ENCODE measurements at regions not wholly inside any gene's neighbourhood (a gene's known extent, or its start where the extent isn't known, plus 50 kb on each side); places are given as distances from the start of the nearest gene placed in this dataset.

DNA sequence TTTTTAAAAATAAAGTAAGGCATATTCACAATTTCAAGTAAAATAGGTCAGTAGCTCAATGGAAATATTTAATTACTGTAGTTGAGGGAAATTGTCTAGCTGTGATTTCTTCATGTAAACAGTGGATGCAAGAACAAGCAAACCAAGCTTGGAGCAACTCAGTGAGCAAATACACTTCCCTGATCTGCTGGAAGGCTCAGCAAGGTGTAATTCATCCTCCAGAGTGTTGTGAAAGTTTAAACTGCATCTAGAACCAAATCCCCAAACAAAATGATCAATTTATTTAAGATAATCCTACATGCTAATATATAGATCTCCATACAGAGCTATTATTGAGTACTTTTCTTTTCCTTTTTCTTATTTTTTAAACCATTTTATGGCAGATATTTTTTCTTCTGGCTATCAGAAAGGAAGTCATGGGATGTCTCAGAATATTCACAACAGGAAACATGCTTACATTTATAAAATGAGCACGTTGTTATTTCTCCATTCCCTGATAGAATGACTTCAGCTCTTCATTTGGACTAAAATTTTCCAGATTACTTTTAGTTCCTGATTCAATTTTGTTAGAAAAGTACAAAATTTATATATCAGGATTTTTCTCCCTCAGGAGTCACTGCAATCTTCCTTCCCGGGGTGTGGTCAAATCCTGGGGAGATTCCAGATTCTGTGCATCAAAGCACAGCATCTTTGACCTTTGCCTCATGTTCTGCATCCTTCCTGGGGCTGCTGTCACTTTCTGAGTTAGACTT, 219.2 kb upstream of the ELL2 start:
- TF ChIP-seq, protein P1, sequence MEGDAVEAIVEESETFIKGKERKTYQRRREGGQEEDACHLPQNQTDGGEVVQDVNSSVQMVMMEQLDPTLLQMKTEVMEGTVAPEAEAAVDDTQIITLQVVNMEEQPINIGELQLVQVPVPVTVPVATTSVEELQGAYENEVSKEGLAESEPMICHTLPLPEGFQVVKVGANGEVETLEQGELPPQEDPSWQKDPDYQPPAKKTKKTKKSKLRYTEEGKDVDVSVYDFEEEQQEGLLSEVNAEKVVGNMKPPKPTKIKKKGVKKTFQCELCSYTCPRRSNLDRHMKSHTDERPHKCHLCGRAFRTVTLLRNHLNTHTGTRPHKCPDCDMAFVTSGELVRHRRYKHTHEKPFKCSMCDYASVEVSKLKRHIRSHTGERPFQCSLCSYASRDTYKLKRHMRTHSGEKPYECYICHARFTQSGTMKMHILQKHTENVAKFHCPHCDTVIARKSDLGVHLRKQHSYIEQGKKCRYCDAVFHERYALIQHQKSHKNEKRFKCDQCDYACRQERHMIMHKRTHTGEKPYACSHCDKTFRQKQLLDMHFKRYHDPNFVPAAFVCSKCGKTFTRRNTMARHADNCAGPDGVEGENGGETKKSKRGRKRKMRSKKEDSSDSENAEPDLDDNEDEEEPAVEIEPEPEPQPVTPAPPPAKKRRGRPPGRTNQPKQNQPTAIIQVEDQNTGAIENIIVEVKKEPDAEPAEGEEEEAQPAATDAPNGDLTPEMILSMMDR (IDR thresholded peaks at IDR 0.05), result no peak
- DNase-seq (ENCODE audit: low spot score), result no peak
- Mint-ChIP-seq H3K9me3 (ENCODE audit: low read depth) (peaks cover 16% of the 10 kb centered on the region), H3K4me1 (ENCODE audit: low read depth) (peaks cover 24% of the 10 kb centered on the region), H3K36me3 (ENCODE audit: low read depth) (peaks cover 5% of the 10 kb centered on the region), H3K27me3 (ENCODE audit: low read depth) (no peaks in the 10 kb centered on the region), H3K27ac (ENCODE audit: unreplicated experiment) (no peak overlapping the region), H3K4me3 (ENCODE audit: unreplicated experiment) (no peak overlapping the region)

DNA sequence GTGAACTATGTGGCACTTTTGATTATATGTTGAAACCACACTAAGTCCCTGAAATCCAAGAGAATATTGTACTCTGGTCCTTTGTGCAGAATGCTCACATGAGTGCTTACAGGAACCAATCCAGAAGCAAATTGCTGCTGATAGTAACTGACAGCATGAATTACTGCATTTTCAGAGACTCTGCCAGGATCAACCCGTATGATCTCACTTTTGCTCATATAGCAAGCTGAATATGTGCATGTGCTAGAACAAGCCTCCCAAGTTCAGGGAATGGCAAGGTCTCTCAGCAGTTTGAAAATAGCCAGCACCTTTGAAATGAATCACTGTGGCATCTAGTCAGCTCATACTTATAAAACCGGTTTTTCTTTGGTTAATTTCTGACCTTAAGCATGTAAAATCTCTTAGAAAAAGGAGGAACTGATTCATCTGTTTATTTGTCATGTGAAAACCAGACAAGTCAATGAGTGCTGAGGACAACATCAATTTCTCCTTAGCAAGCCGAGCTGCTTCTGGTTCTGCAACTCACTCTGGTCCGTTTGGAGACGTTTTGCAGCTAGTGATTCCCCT, 215.7 kb upstream of the ELL2 start:
- no peak for DNase-seq (ENCODE audit: low spot score)
- Mint-ChIP-seq H3K27ac (ENCODE audit: unreplicated experiment) (no peak overlapping the region), H3K36me3 (ENCODE audit: low read depth) (no peaks in the 10 kb centered on the region), H3K9me3 (ENCODE audit: low read depth) (no peaks in the 10 kb centered on the region), H3K27me3 (ENCODE audit: low read depth) (no peaks in the 10 kb centered on the region), H3K4me3 (ENCODE audit: unreplicated experiment) (no peak overlapping the region), H3K4me1 (ENCODE audit: low read depth) (peaks cover 39% of the 10 kb centered on the region)
- TF ChIP-seq, protein P1 (IDR thresholded peaks at IDR 0.05), result no peak

DNA sequence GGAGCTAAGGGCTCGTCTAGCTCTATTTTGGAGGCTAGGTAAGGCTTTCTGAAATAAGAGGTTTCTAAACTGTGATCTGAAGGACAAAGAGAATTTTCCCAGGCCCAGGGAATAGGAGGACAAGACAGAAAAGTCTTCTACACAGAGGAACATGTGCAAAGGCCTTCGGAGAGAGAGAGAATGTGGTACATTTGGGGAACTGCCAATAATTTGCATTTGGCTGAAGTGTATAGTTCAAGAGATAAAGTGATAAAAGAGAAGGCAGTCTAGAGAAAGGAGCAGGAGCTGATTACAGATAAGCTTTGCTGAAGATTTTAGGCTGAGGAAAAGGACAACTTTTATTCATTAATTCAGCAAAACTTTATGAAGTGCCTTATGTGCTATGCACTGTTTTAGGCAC, 214.4 kb upstream of the ELL2 start:
- TF ChIP-seq, protein P1 (IDR thresholded peaks at IDR 0.05), result no peak

DNA sequence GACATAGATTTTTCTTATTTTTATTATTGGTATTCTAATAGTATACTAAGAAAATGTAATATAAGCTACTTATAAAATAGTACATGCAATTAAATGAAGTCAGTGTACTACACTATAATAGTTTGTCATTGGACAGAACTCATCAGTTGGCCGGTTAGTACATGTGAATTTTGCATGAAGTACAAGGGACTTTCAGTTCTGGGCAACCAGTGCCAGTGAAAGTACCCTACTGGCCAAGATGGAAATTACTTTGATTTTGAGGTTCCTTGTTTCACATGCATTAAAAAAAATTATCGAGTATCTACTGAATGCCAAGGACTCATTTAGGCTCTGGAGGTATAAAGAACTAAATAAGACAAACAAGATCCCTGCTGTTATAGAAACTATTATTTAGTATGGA, 213.4 kb upstream of the ELL2 start:
- H3K4me3 Mint-ChIP-seq (ENCODE audit: unreplicated experiment), result no peak overlapping the region
- H3K27me3 Mint-ChIP-seq (ENCODE audit: low read depth), result no peaks in the 10 kb centered on the region
- H3K4me1 Mint-ChIP-seq (ENCODE audit: low read depth), result peaks cover 42% of the 10 kb centered on the region
- no peaks in the 10 kb centered on the region for H3K36me3 Mint-ChIP-seq (ENCODE audit: low read depth)
- no peak overlapping the region for H3K27ac Mint-ChIP-seq (ENCODE audit: unreplicated experiment)
- TF ChIP-seq, protein P1 (IDR thresholded peaks at IDR 0.05), result peak; percentile 57
- no peak for DNase-seq (ENCODE audit: low spot score)
- H3K9me3 Mint-ChIP-seq (ENCODE audit: low read depth), result no peaks in the 10 kb centered on the region

More for the DNA sequence above, 214.4 kb upstream of the ELL2 start:
- Mint-ChIP-seq H3K9me3 (ENCODE audit: low read depth) (no peaks in the 10 kb centered on the region), H3K27ac (ENCODE audit: unreplicated experiment) (peak overlapping the region; percentile 19), H3K27me3 (ENCODE audit: low read depth) (no peaks in the 10 kb centered on the region), H3K4me1 (ENCODE audit: low read depth) (peaks cover 46% of the 10 kb centered on the region), H3K4me3 (ENCODE audit: unreplicated experiment) (no peak overlapping the region), H3K36me3 (ENCODE audit: low read depth) (no peaks in the 10 kb centered on the region)
- no peak for DNase-seq (ENCODE audit: low spot score)

- Mint-ChIP-seq H3K27me3 (ENCODE audit: low read depth) (no peaks in the 10 kb centered on the region), H3K4me3 (ENCODE audit: unreplicated experiment) (no peak overlapping the region), H3K27ac (ENCODE audit: unreplicated experiment) (no peak overlapping the region), H3K36me3 (ENCODE audit: low read depth) (no peaks in the 10 kb centered on the region), H3K9me3 (ENCODE audit: low read depth) (no peaks in the 10 kb centered on the region), H3K4me1 (ENCODE audit: low read depth) (peaks cover 39% of the 10 kb centered on the region)
- DNase-seq (ENCODE audit: low spot score), result no peak
- TF ChIP-seq, protein P1 (IDR thresholded peaks at IDR 0.05), result no peak
These were observed 211.7 kb upstream of the ELL2 start for GRCh38 chr5:96173366-96173765.
